Left hindlimb (tissue), 1 donor: ENCODE measurements at regions not wholly inside any gene's neighbourhood (a gene's known extent, or its start where the extent isn't known, plus 50 kb on each side); places are given as distances from the start of the nearest gene placed in this dataset.

Source experiments
- DNase-seq: peaks from one replicate; pipeline ENCODE4 v3.0.0-alpha.2; 2018

- no peak for DNase-seq
These were observed 85.9 kb upstream of the USP47 start for GRCh38 chr11:11755871-11756270.

DNA sequence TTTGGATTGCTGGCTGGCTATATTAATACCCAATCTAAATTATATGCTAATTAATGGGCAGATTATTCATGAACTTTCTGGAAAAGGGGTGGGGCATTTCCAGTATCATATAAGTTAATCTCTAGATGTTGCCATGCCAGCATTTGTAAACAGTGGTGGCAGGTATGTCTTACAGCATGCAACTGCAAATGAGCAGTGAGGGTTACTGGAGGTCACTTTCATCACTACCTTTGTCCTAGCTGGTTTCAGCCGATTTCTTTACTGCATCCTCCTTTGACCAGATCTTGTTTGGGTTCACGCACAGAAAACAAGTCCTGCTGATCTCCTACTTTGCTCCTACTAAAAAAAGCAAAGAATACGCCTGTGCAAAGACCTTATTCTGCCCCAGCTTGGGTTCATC lies 89.1 kb upstream of the USP47 start:
- DNase-seq, result no peak

GRCh38 chr11:11750017-11750878 lies 91.5 kb upstream of the USP47 start:
- DNase-seq, result no peak

DNA sequence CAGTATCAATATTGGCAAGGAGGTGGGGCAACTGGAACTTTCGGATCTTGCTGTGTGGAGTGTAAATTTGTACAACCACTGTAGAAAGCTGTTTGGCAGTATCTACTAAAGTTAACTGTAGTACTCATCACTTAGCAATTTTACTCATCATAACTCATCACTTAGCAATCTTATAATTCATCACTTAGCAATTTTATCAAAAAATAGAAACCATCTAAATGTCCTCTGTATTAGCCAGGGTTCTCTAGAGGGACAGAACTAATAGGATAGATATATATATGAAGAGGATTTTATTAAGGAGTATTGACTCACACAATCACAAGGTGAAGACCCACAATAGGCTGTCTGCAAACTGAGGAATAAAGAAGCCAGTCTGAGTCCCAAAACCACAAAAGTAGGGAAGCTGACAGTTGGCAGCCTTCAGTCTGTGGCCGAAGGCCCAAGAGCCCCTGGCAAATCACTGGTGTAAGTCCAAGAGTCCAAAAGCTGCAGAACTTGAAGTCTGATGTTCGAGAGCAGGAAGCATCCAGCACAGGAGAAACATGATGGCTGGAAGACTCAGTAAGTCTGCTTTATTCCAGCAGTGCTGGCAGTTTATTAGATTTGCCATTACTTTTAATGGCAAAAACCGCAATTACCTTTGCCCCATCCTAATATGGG lies 92.9 kb upstream of the USP47 start:
- DNase-seq, result no peak

- DNase-seq, result no peak
These were observed 94.2 kb upstream of the USP47 start for GRCh38 chr11:11747570-11747969.

- DNase-seq, result no peak
These were observed 95.3 kb upstream of the USP47 start for GRCh38 chr11:11746449-11746848.

GRCh38 chr11:11743216-11743615 lies 98.6 kb upstream of the USP47 start:
- DNase-seq, result no peak

GRCh38 chr11:11742486-11742885 lies 99.3 kb upstream of the USP47 start:
- no peak for DNase-seq

GRCh38 chr11:11740836-11741235 lies 100.9 kb upstream of the USP47 start:
- DNase-seq, result no peak

DNA sequence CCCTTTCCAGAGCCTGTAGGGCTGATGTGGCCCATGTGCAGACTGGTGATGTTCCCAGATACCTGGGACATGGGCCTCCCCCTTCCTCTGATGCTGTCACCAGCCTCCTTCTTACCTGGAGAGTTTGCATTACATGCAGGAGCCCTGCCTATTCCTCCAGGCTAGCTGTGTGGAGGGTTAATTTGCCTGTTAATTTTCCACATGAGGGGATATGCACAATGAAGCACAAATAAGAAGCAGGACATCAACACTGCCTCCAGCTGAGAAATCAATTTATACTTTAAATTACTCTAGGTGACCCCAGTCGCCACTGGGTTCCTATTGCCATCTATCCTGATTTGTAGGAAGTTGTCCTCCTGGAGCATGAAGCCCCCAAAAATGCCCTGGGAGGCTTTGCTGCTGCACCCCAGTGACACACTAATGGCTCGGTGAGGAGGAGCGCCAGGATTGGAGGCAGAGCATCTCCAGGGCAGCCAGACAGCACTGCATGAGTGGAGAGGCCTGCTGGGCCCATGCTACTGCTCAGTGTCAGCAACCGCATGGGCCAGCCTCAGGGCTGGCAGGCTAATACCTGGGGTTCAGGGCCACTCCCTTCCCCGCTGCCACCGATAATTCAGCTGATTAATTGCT lies 101.6 kb upstream of the USP47 start:
- DNase-seq, result no peak

GRCh38 chr11:11738370-11738769 lies 103.4 kb upstream of the USP47 start:
- no peak for DNase-seq

DNA sequence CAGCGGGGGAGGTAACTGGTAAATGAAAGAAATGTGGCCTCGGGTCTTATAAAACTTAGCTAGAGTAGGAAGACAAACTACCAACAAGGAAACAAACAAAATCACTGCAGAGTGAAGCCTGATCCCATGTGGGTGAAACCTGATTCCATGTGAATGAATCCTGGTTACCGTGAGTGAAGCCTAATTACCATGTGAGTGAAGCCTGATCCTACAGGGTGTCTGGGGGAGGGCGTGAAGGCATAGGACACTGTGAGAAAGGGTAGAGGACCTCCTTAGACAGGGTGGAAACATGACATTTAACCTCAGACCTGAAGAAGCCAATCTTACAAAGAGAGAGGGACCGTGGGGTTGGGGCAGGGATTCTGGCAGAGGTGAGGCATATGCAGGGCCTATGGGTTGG lies 106.2 kb upstream of the USP47 start:
- DNase-seq, result no peak

DNA sequence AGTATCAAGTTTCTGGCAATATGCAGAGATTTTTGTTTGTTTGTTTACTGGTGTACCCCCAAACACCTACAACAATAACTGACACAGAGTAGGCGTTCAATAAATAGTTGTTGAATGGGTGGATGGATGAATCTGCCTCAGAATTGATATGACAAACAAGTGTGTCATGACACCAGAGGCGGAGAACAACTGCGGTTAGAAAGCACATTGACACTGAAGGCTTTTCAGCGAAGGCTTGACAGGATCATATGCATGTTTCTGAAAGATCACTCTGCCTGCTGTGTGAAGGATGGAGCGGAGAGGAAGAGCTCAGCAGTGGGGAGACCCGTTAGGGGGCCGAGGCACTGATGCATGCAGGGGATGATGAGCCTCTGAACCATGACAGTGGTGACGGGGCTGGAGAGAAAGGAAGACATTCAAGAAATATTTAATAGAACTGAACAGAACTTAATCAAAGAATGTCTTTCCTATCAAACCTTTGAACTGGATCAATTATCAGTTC lies 108.5 kb upstream of the USP47 start:
- DNase-seq, result no peak

GRCh38 chr11:11732116-11732515 lies 109.7 kb upstream of the USP47 start:
- DNase-seq, result no peak

- DNase-seq, result no peak
These were observed 109.7 kb upstream of the GALNT18 start for GRCh38 chr11:11731311-11732083.

DNA sequence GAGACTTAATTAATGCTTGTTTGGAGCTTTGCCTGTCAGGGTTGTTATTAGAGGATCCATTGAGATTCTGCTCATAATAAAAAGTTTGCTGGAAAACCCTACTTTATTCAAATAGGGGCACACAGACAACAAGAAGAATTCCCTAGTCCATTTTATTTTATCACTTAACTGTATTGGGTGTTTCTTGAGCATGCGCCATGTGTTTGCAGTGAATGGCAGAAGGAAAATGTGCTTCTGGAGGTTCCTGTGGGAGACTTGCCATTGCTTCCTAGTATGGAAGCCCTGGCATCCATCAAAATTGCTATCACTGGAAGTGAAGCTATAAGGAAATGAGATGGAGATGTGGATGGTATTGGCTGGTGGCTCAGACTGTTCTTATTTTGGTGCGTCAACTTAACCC lies 106.6 kb upstream of the GALNT18 start:
- no peak for DNase-seq

GRCh38 chr11:11725438-11725837 lies 103.6 kb upstream of the GALNT18 start:
- no peak for DNase-seq

DNA sequence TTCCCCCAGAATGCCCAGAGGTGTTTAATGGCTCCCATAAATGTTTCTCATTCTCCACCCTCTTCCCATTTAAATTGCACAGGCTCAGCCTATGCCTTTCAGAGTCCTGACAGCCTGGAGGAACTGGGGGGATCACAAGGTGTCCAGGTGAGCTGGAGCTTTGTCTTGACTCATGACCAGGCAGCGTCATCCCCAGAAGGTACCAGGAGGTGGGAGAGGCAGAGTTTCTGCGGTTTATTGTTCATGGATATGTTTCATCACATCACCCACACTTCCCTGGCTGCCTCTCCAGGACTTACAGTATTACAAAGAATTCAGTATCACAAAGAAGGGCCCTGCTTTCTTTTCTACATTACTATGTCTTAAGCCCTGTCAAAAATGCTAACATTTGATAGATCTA lies 103.2 kb upstream of the GALNT18 start:
- DNase-seq, result no peak

GRCh38 chr11:11722861-11723260 lies 101.1 kb upstream of the GALNT18 start:
- no peak for DNase-seq

DNA sequence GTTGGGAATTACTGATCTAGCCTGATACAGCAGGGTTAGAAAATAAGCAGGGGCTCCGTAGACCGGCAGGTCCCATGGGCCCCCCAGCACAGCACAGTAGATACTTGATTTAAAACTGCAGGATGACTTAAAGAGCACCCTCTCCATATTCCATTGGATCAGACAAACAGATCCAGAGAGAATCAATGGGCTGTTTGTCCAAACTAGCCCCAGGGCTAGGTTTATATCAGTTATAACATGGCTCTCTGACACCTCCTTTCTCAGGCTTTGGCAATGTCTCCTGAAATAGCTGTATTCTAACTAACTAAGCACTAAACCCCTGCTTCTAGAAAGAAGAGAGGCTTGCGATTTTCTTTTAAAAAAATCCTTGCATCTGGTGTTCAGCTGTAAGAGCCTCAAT lies 100.4 kb upstream of the GALNT18 start:
- no peak for DNase-seq

GRCh38 chr11:11718511-11718910 lies 96.7 kb upstream of the GALNT18 start:
- DNase-seq, result no peak

- no peak for DNase-seq
These were observed 95.4 kb upstream of the GALNT18 start for GRCh38 chr11:11717064-11717725.
